AG09309 (cell line): ENCODE measurements at regions not wholly inside any gene's neighbourhood (a gene's known extent, or its start where the extent isn't known, plus 50 kb on each side); places are given as distances from the start of the nearest gene placed in this dataset.

Source experiments
- DNase-seq: peaks from one replicate; pipeline ENCODE4 v3.0.0-alpha.2; 2010; ENCODE audit warnings: low read depth
- H3K4me3 ChIP-seq: 2 replicates; pipeline ENCODE4 v1.5.1; 2011; ENCODE audit warnings: mild to moderate bottlenecking, low read depth, low read length, moderate library complexity; ENCODE audit not compliant: control insufficient read depth
- TF ChIP-seq, protein P1 (sequence below): IDR thresholded peaks from 2 replicates; pipeline ENCODE4 v1.5.1; 2011; ENCODE audit warnings: mild to moderate bottlenecking, low read depth, low read length, inconsistent platforms; ENCODE audit not compliant: insufficient read depth, control insufficient read depth; ENCODE audit errors: missing control alignments

DNA sequence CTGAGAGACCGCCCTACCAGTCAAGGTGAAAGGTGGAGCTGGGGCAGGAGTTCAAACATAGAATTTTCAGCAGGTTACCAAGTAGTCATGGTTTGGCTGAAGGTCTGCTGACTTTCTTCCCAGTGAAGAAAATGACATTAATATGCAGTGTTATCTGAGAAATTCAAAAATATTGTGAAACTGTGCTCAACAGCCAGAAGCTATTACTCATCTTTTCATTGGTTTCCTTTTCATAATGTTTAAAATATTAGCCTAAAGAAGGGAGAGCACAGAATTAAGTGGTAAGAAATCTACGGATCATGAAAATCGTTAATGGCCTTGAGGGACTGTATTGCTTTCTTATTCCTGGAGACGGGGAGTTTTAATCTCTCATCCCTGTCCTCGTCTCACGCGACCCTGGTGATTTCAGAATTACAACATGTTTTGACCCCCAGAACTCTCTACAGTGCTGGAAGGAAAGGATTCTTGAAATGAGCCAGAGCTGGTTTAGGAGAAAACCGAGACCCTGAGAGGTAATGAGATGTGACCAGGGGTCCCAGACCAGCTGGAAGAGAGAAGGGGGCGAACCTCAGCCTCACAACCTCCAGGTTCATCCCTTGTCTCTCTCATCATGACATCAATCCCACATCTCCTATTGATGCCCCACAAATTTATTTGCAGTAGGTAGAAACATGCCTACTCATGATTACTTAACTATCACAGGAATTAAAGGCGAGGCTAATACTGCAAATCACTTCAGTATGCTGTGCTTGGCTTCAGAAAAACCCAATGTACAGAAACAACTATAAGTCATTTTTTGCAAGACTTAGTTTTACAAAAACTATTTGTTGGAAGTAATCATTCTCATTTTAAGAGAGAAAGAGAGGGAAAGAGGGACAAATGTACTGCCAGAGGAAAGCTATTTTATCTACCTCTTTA lies 209.5 kb downstream of the FNDC1 start:
- H3K4me3 ChIP-seq = no peak overlapping the region
- TF ChIP-seq, protein P1, sequence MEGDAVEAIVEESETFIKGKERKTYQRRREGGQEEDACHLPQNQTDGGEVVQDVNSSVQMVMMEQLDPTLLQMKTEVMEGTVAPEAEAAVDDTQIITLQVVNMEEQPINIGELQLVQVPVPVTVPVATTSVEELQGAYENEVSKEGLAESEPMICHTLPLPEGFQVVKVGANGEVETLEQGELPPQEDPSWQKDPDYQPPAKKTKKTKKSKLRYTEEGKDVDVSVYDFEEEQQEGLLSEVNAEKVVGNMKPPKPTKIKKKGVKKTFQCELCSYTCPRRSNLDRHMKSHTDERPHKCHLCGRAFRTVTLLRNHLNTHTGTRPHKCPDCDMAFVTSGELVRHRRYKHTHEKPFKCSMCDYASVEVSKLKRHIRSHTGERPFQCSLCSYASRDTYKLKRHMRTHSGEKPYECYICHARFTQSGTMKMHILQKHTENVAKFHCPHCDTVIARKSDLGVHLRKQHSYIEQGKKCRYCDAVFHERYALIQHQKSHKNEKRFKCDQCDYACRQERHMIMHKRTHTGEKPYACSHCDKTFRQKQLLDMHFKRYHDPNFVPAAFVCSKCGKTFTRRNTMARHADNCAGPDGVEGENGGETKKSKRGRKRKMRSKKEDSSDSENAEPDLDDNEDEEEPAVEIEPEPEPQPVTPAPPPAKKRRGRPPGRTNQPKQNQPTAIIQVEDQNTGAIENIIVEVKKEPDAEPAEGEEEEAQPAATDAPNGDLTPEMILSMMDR = no peak
- no peak for DNase-seq

DNA sequence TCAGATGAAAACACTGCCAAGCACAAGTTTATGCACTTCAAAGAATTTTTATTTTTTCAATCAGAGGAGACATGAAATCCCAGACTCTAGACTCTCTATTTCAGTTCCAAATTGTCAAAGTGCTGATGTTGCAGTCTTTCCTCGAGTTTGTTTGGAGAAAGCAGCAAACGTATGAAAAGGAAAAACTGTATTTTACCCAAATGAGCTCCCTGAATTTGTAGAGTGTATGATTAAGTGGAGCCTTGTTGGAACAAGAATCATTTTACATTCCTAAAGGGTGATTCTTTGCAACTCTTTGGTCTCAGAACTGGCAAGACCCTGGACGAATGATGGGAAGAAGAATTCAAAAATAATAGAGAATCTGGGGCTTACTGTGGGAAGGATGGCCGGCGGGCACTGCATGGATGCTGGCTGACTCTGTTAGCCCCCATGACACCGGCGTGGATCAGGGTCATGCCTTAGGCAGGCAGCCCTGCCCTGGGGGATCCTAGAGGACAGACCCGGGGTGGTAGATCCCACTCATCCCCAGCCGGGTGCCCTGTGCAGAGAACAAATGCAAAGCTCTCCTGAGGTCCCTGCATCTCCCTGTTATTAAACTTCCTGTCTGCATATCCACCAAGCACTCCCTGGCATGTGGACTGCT lies 207.4 kb downstream of the FNDC1 start:
- DNase-seq = no peak
- no peak overlapping the region for H3K4me3 ChIP-seq
- TF ChIP-seq, protein P1 = no peak

DNA sequence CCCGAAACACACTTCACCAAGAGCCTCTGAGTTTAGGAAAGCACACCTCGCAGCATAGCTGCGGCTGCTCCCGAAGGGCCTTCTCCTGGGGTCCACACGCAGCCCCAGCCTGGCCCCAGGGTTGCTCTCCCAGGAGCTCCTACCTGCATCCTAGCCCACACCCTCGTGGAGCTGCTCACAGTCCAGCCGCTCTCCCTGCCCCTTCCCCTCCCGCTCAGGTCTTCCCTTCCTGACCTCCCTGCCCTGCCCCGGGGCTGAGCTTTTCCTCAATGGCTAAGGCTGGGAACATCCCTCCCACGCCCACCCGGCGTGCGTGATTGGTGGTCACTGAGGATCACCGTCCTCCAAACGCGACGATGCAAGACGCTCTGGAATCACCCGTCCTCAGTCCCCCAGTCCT lies 205.8 kb downstream of the FNDC1 start:
- TF ChIP-seq, protein P1 = no peak
- no peak for DNase-seq

DNA sequence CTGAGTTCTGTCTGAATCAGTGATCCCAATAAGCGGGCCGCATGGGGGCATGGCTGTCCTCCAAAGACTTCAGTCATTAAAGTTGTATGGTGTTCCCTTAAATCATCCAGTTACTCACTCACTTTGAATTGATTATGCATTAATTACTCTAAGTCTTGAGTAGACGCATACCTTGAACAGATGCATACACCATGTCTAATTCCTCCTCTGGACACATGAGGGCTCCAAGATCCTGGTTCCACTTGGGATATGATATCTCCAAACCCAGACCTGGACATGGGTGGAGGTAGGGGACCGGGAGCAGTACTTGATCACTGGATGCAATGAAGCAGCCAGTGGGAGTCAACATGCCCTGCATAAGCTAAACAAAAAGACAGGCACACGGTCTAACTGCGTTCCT lies 204.5 kb downstream of the FNDC1 start:
- no peak for DNase-seq
- TF ChIP-seq, protein P1 = no peak
- H3K4me3 ChIP-seq = no peak overlapping the region

More for the DNA sequence above, 205.8 kb downstream of the FNDC1 start:
- H3K4me3 ChIP-seq = no peak overlapping the region

DNA sequence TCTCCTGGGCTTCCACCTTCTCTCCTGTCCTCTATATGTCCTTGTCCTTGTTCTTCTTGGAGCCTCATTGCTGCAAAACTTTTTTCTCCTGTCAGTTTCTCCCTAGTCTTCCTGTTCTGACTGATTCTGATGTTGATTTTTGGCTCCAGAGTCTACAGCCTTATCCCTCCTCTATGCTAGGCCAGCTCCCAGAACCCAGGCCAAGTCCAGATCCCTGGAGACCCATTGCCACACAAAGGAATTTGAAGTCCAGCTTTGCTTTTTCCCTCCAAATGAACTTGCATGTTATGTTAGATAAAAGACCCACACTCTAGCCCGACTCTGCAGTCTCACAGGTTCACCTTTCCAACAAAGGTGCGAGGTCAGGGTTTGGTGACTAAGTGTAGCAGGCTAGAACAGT lies 203.1 kb downstream of the FNDC1 start:
- DNase-seq = no peak
- H3K4me3 ChIP-seq = no peak overlapping the region
- TF ChIP-seq, protein P1 = no peak

DNA sequence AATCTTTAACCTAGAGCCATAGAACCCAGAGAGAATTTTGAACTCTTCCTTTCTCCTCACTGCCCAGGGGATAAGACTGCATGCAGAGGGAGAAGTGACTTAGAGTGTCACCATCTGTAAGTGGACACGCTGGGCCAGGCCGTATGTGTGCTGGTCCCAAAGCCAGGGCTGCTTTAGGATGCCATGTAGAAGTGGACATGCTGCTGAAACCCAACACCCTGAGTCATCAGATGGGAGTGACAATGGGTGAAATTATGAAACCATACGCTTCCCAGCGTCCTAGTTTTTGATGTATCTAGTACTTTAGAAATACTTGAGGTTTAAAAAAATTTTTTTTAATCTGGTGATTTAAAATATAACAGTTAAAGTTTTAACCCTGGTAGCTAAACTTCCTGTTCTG lies 191.1 kb downstream of the FNDC1 start:
- DNase-seq = peak; percentile 21
- TF ChIP-seq, protein P1 = no peak
- H3K4me3 ChIP-seq = no peak overlapping the region
